Loucy (cell line): ENCODE measurements at regions not wholly inside any gene's neighbourhood (a gene's known extent, or its start where the extent isn't known, plus 50 kb on each side); places are given as distances from the start of the nearest gene placed in this dataset.

Experiments
- H2AFZ ChIP-seq: fragments of 200-600 bp; sonication (generic); 2 replicates; pipeline ENCODE4 v1.6.0; 2016; ENCODE audit warnings: antibody characterized with exemption, mild to moderate bottlenecking, low read length, moderate library complexity
- H3F3A ChIP-seq: fragments of 200-600 bp; 2 replicates; pipeline ENCODE4 v1.6.0; 2016; ENCODE audit warnings: antibody characterized with exemption, low read depth, mild to moderate bottlenecking
- H3K27me3 ChIP-seq: fragments of 200-600 bp; sonication (generic); 2 replicates; pipeline ENCODE4 v1.6.1; 2014; ENCODE audit warnings: low read length, mild to moderate bottlenecking; ENCODE audit not compliant: insufficient read depth, poor library complexity, severe bottlenecking
- H3K36me3 ChIP-seq: fragments of 200-600 bp; sonication (generic); 2 replicates; pipeline ENCODE4 v1.6.1; 2016; ENCODE audit warnings: low read length; ENCODE audit not compliant: insufficient read depth
- H3K4me1 ChIP-seq: fragments of 200-600 bp; sonication (generic); 2 replicates; pipeline ENCODE4 v1.5.1; 2014; ENCODE audit warnings: low read length, mild to moderate bottlenecking; ENCODE audit not compliant: insufficient read depth, poor library complexity, severe bottlenecking
- H3K4me2 ChIP-seq: fragments of 200-600 bp; sonication (generic); 2 replicates; pipeline ENCODE4 v1.6.0; 2014; ENCODE audit warnings: antibody characterized with exemption, low read length, low read depth, mild to moderate bottlenecking; ENCODE audit not compliant: poor library complexity, severe bottlenecking
- H3K4me3 ChIP-seq: fragments of 200-600 bp; sonication (generic); 2 replicates; pipeline ENCODE4 v1.5.1; 2014; ENCODE audit warnings: low read length, mild to moderate bottlenecking, mixed read lengths; ENCODE audit not compliant: poor library complexity, severe bottlenecking
- H3K79me2 ChIP-seq: fragments of 200-600 bp; sonication (generic); 2 replicates; pipeline ENCODE4 v1.6.1; 2014; ENCODE audit warnings: low read length; ENCODE audit not compliant: insufficient read depth
- H3K9ac ChIP-seq: fragments of 200-600 bp; sonication (generic); 2 replicates; pipeline ENCODE4 v1.6.0; 2014; ENCODE audit warnings: mild to moderate bottlenecking, low read depth, low read length, moderate library complexity; ENCODE audit not compliant: poor library complexity, severe bottlenecking
- H3K9me2 ChIP-seq: fragments of 200-600 bp; sonication (generic); replicated peaks from 2 replicates; pipeline ENCODE4 v1.6.1; 2016; ENCODE audit warnings: low read depth, low read length, mixed read lengths
- H3K9me3 ChIP-seq: fragments of 200-600 bp; sonication (generic); 2 replicates; pipeline ENCODE4 v1.6.1; 2014; ENCODE audit warnings: mild to moderate bottlenecking, antibody characterized with exemption, low read length, low read depth; ENCODE audit not compliant: insufficient read depth
- H4K20me1 ChIP-seq: fragments of 200-600 bp; sonication (generic); 2 replicates; pipeline ENCODE4 v1.6.0; 2014; ENCODE audit warnings: antibody characterized with exemption, low read length, mild to moderate bottlenecking; ENCODE audit not compliant: insufficient read depth, poor library complexity, severe bottlenecking
- CTCF ChIP-seq: fragments of 200-600 bp; sonication (generic); conservative IDR thresholded peaks from 2 replicates; pipeline ENCODE4 v1.5.1; 2014; ENCODE audit warnings: mild to moderate bottlenecking, antibody characterized with exemption, low read length
- EZH2phosphoT487 ChIP-seq: fragments of 200-600 bp; IDR thresholded peaks from 2 replicates; pipeline ENCODE4 v1.6.1; 2018; ENCODE audit warnings: antibody characterized with exemption, mild to moderate bottlenecking, moderate library complexity, borderline replicate concordance

- Histone ChIP-seq H3K36me3 (no peaks in the 10 kb centered on the region), H3K4me2 (no peak overlapping the region), H3K9ac (no peak overlapping the region), H3K4me3 (no peak overlapping the region), H4K20me1 (no peaks in the 10 kb centered on the region), H3K27me3 (no peaks in the 10 kb centered on the region), H3K4me1 (no peaks in the 10 kb centered on the region), H2AFZ (no peak overlapping the region), H3K79me2 (no peaks in the 10 kb centered on the region), H3F3A (no peaks in the 10 kb centered on the region), H3K9me2 (no peaks in the 10 kb centered on the region), H3K9me3 (no peaks in the 10 kb centered on the region)
- TF ChIP-seq CTCF (no peak), EZH2phosphoT487 (no peak)
Measured at GRCh38 chr1:114295321-114295720, 141.7 kb upstream of the SYT6 start.

DNA sequence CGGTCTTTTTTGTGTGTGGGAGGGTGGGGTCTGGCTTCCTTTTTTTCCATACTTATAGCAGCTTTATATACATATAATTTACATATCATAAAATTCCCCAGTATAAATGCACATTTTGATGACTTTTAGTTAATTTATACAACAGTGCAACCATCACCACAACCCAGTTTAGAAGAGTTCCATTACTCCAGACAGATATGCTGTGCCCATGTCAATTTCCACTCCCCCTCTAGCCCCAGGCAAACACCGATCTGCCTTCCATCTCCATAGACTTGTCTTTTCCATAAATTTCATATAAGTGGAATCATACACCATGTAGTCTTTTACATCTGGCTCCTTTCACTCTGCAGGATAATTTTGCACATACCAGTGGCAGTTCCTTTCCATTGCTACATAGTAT, 139.2 kb upstream of the SYT6 start:
- TF ChIP-seq EZH2phosphoT487 (no peak), CTCF (no peak)
- no peak overlapping the region for H3K9ac ChIP-seq

DNA sequence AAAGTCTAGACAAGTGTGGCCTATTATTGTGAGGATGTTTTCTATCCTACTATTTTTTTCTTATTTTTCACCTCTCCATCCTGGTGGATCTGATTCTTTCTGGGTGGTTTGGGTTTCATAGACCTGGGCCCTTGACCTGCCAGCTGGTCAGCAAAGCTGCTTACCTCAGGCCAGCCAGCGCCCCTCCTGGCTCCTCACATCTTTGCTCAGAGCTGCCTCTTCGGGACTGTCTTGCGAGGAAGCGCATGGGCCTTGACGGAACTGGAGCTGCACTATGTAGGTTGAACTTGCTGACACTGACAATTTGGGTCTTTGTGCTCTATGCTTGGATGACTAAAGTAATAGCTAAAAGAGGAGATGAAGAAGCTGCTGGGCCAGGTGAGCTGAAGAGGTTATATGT, 138.5 kb upstream of the SYT6 start:
- Histone ChIP-seq H4K20me1 (no peaks in the 10 kb centered on the region), H3K4me2 (no peak overlapping the region)

More for the DNA sequence above, 139.2 kb upstream of the SYT6 start:
- Histone ChIP-seq H3K36me3 (no peaks in the 10 kb centered on the region), H3K9me3 (no peaks in the 10 kb centered on the region), H3K4me1 (no peaks in the 10 kb centered on the region), H3K4me2 (no peak overlapping the region), H3K9me2 (no peaks in the 10 kb centered on the region), H3K79me2 (no peaks in the 10 kb centered on the region), H3F3A (no peaks in the 10 kb centered on the region), H3K27me3 (no peaks in the 10 kb centered on the region), H3K4me3 (no peak overlapping the region), H4K20me1 (no peaks in the 10 kb centered on the region), H2AFZ (no peak overlapping the region)

More for the DNA sequence above, 138.5 kb upstream of the SYT6 start:
- Histone ChIP-seq H3K4me3 (no peak overlapping the region), H3F3A (no peaks in the 10 kb centered on the region), H3K9me3 (no peaks in the 10 kb centered on the region), H2AFZ (no peak overlapping the region), H3K27me3 (no peaks in the 10 kb centered on the region), H3K79me2 (no peaks in the 10 kb centered on the region), H3K36me3 (no peaks in the 10 kb centered on the region), H3K4me1 (no peaks in the 10 kb centered on the region), H3K9me2 (no peaks in the 10 kb centered on the region), H3K9ac (no peak overlapping the region)
- TF ChIP-seq CTCF (no peak), EZH2phosphoT487 (no peak)
